ENCODE measurements at regions not wholly inside any gene's neighbourhood (a gene's known extent, or its start where the extent isn't known, plus 50 kb on each side); places are given as distances from the start of the nearest gene placed in this dataset.

DNA sequence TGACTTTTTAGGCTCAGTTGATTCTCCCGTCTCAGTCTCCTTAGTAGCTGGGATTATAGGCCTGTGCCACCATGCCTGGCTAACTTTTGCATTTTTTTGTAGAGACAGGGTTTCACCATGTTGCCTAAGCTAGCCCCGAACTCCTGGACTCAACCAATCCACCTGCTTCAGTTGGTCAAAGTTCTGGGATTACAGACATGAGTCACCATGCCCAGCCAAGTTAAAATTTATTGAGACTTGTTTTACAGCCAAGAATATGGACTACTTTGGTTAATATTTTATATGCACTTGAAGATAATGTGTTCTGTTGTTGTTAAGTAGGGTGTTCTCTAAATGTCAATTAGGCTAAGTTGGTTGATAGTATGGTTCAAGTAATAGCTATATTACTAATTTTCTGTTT is 58.7 kb downstream of the CYTL1 start:
- Mint-ChIP-seq H3K27me3 (no peaks in the 10 kb centered on the region), H3K36me3 (ENCODE audit: low read depth) (peaks cover 1% of the 10 kb centered on the region), H3K9me3 (peaks cover 28% of the 10 kb centered on the region), H3K27ac (no peak overlapping the region), H3K4me1 (no peaks in the 10 kb centered on the region), H3K4me3 (no peak overlapping the region)
- ChIA-PET POLR2A (no interaction called here), CTCF (no interaction called here)
- DNase-seq (no peak), ATAC-seq (ENCODE audit: low read depth) (no peak)
- TF ChIP-seq, protein P1, sequence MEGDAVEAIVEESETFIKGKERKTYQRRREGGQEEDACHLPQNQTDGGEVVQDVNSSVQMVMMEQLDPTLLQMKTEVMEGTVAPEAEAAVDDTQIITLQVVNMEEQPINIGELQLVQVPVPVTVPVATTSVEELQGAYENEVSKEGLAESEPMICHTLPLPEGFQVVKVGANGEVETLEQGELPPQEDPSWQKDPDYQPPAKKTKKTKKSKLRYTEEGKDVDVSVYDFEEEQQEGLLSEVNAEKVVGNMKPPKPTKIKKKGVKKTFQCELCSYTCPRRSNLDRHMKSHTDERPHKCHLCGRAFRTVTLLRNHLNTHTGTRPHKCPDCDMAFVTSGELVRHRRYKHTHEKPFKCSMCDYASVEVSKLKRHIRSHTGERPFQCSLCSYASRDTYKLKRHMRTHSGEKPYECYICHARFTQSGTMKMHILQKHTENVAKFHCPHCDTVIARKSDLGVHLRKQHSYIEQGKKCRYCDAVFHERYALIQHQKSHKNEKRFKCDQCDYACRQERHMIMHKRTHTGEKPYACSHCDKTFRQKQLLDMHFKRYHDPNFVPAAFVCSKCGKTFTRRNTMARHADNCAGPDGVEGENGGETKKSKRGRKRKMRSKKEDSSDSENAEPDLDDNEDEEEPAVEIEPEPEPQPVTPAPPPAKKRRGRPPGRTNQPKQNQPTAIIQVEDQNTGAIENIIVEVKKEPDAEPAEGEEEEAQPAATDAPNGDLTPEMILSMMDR (IDR thresholded peaks at IDR 0.05): no peak
- intact Hi-C loops (cut with micrococcal nuclease): no loop called here

DNA sequence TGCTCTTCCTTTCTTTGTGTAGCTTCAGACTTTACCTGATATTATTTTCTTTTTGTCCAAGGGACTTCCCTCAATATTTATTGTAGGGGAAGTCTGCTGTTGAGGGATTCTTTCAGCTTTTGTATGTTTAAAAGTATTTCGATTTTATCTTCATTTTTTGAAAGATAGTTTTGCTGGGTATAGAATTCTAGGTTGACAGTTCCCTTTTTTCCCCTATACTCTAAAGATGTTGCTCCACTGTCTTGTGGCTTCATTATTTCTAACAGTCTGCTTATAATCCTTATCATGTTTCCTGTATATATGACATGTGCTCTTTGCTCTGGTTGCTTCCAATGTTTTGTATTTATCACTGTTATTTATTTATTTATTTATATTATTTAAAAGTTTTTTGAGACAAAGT is 57.3 kb downstream of the CYTL1 start:
- Mint-ChIP-seq H3K36me3 (ENCODE audit: low read depth) (peaks cover 1% of the 10 kb centered on the region), H3K27ac (no peak overlapping the region), H3K4me3 (no peak overlapping the region), H3K9me3 (peaks cover 28% of the 10 kb centered on the region), H3K4me1 (no peaks in the 10 kb centered on the region), H3K27me3 (no peaks in the 10 kb centered on the region)
- TF ChIP-seq, protein P1 (IDR thresholded peaks at IDR 0.05): no peak
- intact Hi-C loops (cut with micrococcal nuclease): no loop called here
- ChIA-PET CTCF (no interaction called here), POLR2A (no interaction called here)
- ATAC-seq (ENCODE audit: low read depth) (no peak), DNase-seq (no peak)

- TF ChIP-seq, protein P1 (IDR thresholded peaks at IDR 0.05): no peak
Observed at GRCh38 chr4:4962928-4963327, 56.3 kb downstream of the CYTL1 start.

More at GRCh38 chr4:4962928-4963327, 56.3 kb downstream of the CYTL1 start:
- H3K4me1 Mint-ChIP-seq: no peaks in the 10 kb centered on the region
- DNase-seq: no peak
- peaks cover 1% of the 10 kb centered on the region for H3K36me3 Mint-ChIP-seq (ENCODE audit: low read depth)
- no peak overlapping the region for H3K4me3 Mint-ChIP-seq
- H3K27me3 Mint-ChIP-seq: no peaks in the 10 kb centered on the region
- no peak for ATAC-seq (ENCODE audit: low read depth)
- peaks cover 28% of the 10 kb centered on the region for H3K9me3 Mint-ChIP-seq
- intact Hi-C loops (cut with micrococcal nuclease): no loop called here
- H3K27ac Mint-ChIP-seq: no peak overlapping the region
- ChIA-PET CTCF (no interaction called here), POLR2A (no interaction called here)
